HG02763 (cell line): ENCODE measurements at regions not wholly inside any gene's neighbourhood (a gene's known extent, or its start where the extent isn't known, plus 50 kb on each side); places are given as distances from the start of the nearest gene placed in this dataset.
"Not testable (repeated sequence)": the region's sequence is repeated elsewhere in the genome, so short reads cannot be mapped to it uniquely, and the experiment has no call there.

Experiments
- ATAC-seq: cut with Tn5 transposase; IDR thresholded peaks from one replicate; pipeline ENCODE4 v1.9.1; 2021; ENCODE audit warnings: mild to moderate bottlenecking, moderate library complexity; ENCODE audit not compliant: unreplicated experiment

DNA sequence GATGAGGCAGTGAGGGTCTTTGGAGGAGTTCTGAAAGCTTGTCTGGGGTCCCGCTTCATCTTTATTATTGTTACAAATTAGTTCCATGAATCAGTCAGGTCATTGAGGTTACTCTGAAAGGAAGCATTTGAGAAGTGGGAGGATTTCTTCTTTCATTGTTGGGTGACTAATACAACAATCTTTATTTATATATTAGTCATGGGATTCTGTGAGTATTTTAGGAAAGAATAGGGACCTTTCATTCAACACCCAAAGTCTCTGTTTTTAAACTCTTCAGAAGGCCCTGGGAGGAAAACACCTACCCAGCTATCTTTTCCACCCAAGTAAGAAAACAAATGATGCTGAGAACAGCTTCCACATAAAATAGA, 98.3 kb downstream of the SOD2 start:
- ATAC-seq: no peak

DNA sequence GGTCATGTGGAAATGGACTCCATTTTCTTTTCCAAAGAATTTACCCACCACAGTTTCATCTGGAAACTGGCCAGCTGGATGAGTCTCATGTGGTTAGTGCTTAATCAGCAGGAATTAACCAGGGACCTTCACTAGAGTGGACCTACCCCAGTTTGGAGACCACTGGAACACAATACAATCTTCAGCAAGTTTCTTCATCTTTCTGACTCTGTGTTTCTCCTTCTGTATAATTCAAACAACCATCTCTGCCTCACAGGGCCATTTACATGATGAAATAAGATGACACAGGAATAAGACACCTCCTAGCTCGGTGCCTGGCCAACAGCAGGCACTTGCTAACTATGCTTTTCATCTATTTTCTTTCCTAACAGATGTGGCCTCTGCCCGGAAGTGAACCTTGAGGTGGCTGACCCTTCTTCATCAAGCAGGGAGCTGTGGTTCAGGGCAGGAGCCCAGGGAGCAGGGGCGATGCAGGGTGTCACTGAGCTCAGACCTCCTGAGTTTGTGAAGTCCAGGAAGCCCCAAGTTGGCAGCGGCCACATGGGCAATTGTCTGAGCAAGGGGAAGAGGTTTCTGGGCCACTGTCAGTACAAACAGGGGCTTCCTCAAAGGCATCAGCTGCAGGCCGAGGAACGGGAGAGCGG, 98.8 kb downstream of the SOD2 start:
- no peak for ATAC-seq

DNA sequence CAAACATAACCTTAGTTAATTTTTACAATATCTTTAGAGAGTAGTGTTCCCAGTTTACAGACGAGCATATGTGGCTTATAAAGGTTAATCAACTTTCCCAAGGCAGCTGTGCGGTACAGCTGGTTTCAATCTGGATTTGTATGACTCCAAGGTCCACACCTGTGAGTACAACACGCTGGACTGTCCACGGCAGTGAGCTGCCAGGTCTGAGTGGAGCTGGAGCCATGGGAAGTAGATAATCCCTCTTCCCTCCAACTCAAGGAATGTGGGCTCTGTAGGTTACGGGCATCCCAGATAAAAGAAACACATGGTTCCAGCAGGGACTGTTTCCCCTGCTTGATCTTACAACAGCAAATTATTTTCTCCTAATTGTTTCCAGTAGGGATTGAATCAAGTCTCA, 102.2 kb downstream of the SOD2 start:
- no peak for ATAC-seq

DNA sequence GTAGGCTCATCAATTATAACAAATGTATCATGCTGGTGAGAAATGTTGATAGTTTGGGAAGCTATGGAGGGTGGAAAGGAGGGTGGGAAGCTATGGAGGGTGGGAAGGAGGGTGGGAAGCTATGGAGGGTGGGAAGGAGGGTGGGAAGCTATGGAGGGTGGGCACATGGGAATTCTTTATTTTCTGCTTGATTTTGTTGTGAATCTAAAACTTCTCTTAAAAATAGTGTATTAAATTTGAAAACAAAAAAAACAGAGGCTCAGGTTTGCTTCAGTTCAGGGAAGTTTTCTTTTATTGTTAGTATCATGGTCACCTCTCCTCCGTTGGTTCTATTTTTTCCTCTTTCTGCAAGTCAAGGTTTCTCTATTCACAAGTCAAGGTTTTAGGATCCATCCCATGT, 106.4 kb downstream of the SOD2 start:
- no peak for ATAC-seq

DNA sequence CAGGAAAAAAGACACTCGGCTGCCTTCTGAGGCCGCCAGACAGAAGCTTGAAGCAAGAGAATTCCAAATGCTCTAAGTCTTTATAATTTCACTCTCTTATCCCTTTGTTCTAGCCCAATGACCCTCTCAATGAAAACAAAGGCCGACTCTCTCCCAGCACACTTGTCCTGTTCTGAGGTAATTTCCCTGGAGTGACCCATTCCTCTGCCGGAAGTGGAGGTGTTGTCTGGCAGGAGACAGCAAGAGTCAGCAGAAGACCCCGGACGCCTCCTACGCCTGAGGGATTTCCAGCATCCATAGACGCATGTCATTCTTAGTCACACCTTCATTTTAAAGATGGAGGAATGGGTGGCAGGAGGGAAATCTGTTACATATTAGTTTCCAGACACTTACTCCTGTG, 110.3 kb downstream of the SOD2 start:
- ATAC-seq: no peak

DNA sequence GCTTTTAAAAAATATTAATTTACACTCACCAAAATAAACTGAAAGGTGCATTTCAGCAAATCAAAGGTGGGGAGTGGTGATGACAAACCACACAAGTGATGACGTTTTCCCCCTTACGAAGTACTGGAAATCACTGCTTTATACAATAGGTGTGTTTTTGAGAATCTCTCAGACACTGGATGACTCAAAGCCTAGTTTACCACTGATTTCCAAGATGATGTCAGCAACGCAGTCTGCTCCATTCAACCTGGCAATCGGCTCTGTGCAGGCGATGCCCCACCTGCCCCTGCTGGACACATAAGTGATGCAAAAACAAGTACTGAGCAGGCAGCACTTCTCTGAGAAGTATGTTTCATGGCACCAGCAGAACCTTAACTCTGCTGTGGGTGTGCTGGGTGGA, 114.4 kb downstream of the SOD2 start:
- no peak for ATAC-seq

DNA sequence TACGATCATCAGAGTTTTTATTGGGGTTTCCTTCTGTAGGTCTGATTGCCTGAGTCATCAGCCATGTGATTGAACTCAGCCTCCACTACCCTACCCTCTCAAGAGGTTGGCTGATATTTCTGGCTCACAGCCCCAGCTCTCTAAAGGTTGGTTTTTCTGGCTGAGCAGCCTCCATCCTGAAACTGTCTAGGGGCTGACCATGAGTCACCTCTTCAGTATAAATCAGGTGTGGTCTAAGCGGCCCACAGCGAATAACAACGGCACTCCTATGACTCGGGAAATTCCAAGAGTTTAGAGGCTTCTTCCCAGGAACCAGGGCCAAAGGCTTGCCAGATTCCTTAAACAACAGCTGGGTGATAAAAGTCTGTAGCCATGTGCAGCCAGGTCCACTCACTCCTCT, 115.5 kb downstream of the SOD2 start:
- no peak for ATAC-seq

DNA sequence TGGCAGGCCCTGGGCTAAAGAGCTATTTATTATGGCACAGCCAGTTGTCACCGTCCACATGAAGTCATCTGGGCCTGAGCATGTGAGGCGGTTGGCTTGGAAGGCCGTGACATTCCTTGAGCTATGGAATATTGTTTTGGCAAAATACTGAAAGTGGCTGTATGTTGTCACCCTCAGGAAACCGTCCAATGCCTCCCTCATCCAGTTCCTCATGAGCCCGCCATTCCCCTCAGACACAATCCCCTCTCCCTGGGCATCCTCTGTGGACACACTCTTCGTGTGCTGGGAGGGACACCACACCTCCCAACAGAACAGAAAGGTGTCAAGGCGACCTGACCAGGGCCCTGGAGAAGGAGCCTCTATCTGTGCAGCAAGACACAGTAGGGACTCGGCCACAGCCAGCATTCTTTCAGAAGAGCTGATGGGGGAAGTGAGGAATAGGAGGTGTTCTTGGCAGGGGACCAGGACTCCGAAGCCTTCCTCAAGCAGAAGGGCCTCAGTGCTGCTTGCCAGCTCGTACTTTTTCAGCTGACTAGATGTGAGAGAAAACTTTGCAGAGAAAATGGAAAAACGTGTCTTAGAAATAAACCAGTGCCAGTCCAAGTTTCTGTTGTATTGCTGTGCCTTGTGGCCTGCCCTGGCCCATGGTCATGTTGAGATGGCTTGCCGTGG, 120.5 kb downstream of the SOD2 start:
- no peak for ATAC-seq

DNA sequence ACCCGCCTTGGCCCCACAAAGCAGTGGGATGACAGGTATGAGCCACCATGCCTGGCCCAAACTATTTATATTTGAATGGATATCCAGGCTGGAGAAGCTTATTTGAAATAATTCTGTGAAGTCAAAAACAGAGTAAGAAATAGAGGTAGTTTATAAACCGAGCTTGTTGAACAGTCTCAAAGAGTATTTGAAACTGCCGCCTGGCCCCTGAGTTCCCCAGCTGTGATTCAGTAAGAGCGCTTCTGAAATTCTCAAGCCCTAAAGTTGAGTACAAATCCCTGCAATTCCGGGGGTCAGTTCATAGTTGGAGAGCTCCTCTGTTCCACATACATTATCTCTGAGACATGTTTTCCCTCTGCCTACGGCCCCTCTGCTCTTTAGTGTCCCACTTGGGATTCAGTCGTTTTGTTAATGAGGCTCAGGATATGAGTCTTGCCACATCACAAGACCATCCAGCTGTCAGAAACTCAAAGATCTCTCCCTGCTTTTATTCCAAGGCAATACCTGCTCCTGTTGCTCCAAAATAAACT, 127.8 kb downstream of the SOD2 start:
- ATAC-seq: no peak

DNA sequence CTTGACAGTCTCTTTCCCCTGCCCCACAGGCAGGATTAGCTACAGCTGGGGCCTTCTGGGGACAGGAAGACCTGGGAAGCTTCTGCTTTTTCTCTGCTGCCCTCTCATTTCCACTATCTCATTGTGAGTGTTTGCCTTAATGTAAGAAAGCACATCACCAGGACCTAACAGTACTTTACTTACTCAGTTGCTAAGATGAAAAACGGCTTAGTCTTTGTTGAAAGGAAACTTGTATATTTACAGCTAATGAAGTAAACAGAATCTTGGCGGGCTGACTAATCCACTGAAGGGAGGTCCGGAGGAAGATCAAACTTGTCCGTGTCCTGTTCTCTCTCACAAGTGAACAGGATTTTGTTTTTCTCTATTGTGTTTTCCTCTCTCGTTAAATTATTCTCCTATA, 128.6 kb downstream of the SOD2 start:
- ATAC-seq: no peak

DNA sequence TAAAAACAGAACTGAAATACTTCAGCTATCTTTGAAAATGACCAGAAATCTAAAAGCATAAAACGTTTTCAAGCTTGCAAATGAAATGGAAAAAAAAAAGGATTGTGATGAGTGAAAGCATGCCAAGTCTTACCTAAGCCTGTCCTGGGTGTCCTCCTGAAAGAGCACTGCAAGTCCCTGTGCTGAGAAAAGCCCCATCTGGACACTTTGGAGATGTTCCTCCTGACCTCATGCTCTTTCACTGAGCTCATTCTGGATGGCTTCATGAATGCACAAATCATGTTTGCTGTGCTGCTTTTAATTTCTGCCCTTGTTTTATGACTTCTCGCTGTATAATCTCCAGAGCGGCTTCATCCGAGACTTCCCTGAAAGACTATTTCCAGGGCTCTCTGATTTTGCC, 136.0 kb downstream of the SOD2 start:
- ATAC-seq: no peak

DNA sequence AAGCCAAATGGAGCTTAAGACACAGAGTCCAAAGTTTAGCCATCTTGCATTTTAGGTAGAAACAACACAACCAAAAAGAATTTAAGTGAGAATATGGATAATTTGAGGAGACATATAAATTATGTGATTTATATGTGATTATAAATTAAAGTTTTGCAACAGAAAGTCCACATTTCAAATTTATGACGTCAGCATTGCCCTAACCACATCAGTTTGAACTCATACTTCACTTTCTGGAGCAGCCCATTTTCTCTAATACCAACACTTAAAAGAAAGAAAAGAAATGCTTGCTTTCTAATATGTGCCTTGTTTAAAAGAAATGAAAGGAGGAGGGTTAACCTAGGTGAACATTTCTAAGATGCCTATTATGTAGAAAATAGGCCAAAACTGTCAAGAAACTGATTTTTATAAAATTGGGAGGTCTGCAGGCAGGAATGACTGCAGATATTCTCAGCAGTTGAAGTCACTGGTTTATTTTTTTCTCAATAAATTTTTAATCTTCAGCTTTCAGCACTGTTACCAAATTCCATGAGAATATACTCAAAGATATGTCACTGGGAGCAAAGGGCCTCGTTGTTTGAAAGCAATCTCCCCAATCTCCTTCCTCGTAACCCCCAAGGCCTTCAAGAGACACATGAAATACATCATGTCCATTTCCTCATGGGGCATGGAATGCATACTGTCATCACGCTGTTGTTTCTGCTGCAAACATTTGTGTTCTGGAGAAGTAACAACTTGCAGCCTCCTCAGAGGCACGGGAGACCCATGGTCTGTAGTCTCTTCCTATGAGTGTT, 137.8 kb downstream of the SOD2 start:
- no peak for ATAC-seq

DNA sequence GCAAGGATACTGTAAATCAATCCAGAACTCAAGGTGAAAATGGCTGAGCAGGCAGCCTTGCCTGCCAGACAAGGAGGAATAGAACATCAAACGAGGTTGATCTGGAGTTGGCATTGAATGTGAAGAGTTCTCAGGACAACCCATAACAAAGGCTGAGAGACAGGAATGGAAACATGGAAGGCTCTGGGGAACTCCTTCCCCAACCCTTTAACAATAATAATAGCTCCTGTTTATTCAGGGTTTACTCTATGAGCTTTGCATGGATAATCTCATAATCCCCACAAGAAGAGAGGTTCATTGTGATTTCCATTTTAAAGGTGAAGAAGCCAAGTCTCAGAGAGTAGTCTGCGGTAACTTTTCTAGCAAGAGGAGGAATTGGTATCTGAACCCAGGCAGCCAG, 151.7 kb downstream of the SOD2 start:
- ATAC-seq: no peak

DNA sequence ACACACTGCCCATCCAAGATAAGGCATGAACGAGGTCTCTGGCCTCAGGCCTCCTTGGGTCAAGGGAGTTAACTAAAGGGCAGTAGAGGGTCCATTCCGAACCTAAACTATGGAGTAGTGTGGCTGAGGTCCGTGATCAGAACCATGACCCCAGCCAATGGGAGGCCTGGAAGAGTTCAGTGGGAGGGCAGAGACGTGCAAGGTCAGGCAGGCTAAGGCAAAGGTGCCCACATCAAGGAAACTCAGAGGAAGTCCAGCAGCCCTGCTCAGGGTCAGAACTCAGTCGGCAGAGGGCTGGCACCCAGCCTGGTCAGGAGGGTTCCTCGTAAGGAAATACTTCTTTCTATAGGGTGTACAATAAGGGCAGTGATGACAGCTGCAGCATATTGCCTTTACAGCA, 152.2 kb downstream of the SOD2 start:
- no peak for ATAC-seq

DNA sequence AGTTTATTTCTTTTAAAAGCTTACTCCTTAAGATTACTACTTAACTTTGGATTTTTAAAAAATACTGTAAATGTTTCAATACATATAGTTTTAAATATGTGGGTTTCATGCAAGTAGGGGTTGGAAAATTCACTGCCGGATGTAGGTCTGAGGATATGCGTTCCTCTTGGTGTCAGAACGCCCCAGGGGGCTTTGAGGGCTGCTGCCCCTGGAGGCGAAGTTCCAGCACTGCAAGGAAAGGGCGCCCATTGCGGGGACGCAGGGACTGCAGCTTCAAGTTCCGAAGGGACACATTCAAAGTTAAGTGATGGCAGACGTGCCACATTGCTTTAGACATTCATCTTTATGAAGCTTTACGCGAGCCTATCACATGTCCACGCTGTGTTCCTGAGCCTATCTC, 152.9 kb downstream of the SOD2 start:
- no peak for ATAC-seq

DNA sequence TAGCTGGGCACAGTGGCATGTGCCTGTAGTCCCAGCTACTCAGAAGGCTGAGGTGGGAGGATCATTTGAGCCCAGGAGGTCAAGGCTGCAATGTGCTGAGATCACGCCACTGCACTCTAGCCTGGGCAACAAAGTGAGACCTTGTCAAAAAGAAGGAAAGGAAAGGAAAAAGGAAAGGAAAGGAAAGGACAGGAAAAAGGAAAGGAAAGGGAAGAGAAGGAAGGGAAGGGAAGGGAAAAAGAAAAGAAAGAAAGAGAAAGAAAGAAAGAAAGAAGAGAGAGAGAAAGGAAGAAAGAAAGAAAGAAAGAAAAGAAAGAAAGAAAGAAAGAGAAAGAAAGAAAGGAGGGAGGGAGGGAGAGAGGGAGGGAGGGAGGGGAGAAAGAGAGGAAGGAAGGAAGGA, 155.0 kb downstream of the SOD2 start:
- ATAC-seq: not testable (repeated sequence)

DNA sequence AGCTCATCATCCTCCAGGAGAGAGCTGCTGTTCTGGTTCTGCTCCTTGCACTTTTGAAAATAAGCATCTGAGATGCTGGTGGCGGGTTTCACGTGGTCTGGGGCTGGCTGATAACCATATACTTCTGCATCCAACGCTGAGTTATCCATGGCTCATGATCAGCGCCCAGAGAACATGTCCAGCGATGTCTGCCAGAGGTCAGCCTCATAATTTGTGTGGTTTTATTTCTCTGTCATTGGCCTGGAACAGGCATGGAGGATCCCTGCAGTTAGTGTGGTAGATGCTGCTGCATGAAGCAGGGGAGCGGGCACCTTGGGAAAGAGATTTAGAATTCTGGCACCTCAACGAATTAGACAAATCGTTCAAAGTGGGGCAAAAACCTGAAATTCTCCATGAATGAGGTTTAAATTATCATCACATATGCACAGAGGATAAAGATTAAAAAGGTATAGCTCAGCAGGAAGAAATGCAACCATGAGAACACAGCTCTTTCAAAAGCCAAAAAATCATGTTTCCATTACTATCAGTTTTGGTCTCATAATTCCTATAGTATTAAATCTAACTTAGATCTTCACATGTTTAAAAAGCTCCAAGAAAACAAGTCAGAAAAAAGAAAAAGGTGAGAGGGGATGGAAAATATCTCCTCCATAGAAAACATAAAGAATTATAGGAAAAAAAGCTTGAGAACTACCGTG, 157.2 kb downstream of the SOD2 start:
- ATAC-seq: no peak

DNA sequence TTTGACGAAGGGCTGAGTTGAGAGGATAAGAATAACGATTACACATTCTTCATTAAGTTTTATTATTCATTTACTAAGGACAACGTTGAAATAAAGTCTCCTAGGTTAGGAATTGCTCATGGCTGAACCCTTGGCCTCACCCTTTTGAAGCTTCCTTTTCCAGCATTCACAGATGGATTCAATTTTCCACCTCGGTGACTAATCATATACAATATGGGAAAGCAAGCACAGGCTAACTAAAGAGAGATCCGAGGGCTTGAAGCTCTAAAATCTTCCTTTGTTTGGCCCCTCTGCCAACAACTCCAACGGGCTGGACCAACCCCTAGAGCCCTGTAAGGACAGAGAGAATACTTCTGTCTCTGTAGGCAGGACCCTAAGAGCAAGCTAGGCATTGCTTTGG, 159.5 kb downstream of the SOD2 start:
- ATAC-seq: no peak

DNA sequence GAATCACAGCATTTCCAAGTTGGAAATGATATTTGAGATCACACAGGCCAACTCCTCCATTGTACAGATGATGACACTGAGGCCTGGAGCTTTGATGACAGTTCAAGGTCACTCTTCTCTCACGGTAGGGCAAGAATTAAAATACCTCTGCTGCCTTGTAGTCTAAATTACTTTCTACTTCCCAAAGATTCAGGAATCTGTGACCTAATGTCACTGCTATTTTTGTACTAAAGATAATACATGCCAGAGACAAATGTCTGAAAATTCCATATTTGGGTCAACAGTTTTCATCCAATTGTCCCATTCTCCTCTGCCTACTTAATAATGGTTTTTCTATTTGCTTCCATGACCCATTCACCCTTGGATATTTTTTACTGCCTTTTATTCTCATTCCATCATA, 160.0 kb downstream of the SOD2 start:
- ATAC-seq: no peak

DNA sequence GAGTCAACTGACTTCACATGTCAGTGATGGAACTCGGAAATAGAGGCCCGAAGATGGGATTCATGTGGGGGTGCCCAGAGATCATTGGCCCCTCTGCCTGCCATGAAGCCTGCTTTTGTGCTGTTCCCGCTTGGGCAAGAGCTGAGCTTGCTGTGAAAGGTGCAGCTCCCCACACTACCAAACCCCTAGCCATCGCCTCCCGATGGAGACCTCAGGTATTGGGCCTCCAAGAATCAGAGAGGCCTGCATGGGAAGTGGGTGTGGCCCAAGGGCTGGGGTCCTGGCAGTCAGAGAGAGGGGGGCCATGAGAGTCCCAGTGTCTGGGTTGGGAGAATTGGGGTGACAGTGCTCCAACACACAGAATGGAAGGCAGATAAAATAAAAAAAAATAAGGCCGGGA, 160.9 kb downstream of the SOD2 start:
- ATAC-seq: no peak

DNA sequence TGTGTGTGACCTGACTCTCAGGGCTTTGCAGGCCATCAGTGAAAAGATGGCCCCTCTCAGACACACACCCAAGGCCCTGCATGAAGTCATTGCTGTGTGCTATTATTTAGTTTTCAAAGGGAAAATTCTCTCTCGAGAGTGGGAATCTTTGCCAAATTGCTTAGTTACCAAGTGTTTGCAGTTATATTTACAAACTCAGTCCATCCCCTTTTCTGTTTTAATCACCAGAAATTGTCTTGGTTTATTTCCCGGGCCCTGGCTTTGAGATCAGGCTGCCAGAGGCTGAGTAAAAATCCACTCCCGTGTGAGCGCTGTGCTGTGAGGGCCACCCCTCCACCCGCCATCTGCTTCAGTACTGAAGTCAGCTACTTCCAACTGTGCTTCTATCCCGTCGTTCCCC, 163.1 kb downstream of the SOD2 start:
- no peak for ATAC-seq

DNA sequence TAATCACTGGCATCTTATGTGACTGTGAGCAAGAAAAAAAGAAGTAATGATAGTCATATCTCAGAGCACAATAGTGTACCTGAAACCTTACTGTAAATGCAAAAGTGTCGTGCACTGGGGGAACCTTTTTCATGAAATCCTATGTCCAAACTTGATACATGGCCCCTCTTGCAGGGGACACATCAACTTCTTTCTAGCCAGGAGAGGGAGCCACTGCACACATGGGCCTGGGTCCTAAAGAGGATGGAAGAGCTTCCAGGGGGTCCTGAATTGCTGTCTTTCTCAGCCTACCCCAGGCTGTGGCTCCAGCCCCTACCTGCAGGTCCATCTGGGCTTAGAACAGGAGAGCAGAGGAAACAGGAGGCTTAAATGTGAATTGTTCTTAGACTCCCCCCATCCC, 165.7 kb downstream of the SOD2 start:
- no peak for ATAC-seq
